OCI-LY3 (cell line): ENCODE measurements at regions not wholly inside any gene's neighbourhood (a gene's known extent, or its start where the extent isn't known, plus 50 kb on each side); places are given as distances from the start of the nearest gene placed in this dataset.

Source experiments
- CTCF ChIP-seq: fragments of 200-600, 300-600 bp; sonication (generic); IDR thresholded peaks from 2 replicates; pipeline ENCODE4 v1.5.1; 2014; ENCODE audit warnings: antibody characterized with exemption, low read length, low read depth
- EZH2phosphoT487 ChIP-seq: fragments of 200-600 bp; shearing (Covaris generic); IDR thresholded peaks from 2 replicates; pipeline ENCODE4 v1.6.1; 2018; ENCODE audit warnings: antibody characterized with exemption, mixed run types, low read depth

- TF ChIP-seq CTCF (no peak), EZH2phosphoT487 (no peak)
Measured at GRCh38 chr12:105616971-105617540, 286.6 kb downstream of the C12orf75 start.
